ENCODE measurements at regions not wholly inside any gene's neighbourhood (a gene's known extent, or its start where the extent isn't known, plus 50 kb on each side); places are given as distances from the start of the nearest gene placed in this dataset.
"Not testable (repeated sequence)": the region's sequence is repeated elsewhere in the genome, so short reads cannot be mapped to it uniquely, and the experiment has no call there.

DNA sequence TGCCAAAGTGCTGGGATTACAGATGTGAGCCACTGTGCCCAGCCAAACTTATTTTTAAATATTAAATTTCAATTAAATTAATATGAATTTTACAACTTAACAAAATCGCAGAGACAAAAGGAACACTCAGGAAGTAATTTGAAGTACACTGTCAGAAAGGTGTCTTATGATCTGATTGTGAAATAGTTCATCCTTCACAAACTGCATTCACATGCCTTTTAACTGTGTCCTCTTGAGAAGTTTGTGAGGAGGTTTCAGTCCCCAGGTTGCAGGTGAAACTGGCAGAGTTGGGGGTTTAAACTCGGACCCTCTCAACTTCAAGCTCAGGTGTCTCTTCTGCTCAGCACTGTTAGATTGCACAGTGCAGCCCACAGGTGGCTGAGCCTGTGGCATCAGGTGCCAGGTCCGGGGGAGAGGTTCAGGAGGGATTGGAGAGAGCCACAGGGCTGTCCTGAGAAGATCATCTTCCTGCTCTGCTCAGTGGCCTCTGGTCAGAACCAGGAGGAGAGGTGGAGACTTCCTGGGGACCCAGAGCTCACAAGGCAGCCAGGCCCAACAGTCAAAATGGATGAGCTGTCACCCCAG is 152.3 kb upstream of the RAB4A start:
- FAIRE-seq, result no peak

GRCh38 chr1:229119161-229119560 is 151.8 kb upstream of the RAB4A start:
- DNase-seq (ENCODE audit: insufficient read length, low spot score) (no peak), FAIRE-seq (no peak)

More for the DNA sequence above, 152.3 kb upstream of the RAB4A start:
- DNase-seq (ENCODE audit: insufficient read length, low spot score), result no peak

DNA sequence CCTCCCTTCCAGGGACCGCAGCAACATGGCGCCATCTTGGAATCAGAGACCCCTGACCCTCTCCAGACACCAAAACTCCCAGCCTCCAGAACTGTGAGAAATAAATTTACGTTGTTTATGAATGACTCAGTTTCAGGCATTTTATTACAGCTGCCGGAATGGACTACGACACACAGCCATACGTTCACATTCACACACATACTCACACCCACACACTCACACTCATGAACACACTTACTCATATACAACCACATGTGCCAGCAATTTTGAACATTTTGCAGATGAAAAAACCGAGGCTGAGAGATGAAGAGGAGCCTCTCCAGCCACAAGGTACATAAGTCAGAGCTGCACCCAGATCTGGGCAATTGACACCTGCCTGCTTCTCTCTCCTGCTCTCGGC is 151.0 kb upstream of the RAB4A start:
- no peak for DNase-seq (ENCODE audit: insufficient read length, low spot score)
- FAIRE-seq, result no peak

GRCh38 chr1:229121845-229122436 is 149.0 kb upstream of the RAB4A start:
- no peak for DNase-seq (ENCODE audit: insufficient read length, low spot score)
- FAIRE-seq, result no peak

DNA sequence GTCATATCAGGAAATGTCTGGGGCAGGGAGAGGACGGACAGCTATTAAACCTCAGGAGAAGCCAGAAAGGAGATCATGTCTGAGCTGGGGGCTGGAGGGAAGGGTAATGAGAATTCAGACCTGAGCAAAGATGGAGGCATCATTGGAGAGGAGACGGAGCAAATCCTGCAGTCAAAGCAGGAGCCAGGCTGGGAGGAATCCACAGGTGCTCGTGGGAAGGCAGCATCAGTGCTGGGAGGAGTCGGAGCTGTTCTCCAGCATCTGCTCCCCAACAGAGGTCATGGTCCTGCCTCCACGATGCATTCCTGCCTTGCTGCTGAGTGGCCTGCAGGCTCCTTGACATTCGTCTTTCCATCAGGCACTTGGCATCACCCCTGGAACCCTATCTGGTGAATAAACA is 148.3 kb upstream of the RAB4A start:
- DNase-seq (ENCODE audit: insufficient read length, low spot score), result no peak
- no peak for FAIRE-seq

DNA sequence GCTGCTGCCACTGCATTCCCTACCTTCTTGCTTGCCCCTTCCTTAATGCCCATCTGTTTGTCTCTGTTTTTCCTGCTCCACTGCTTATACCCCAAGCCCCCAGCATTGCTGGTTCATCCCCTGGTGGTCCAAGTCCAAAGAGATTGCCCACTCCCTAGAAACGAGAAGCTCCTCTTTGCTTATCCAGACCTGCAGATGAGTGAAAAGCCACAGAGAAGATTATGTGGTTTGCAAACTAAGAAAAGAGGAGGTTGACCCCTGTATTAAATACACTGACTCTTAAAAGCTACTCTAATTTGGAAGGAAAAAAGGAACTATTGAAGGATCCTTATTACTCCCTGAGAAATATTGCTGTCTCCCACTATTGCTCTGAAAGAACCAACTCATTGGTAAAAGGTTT is 146.8 kb upstream of the RAB4A start:
- no peak for FAIRE-seq
- DNase-seq (ENCODE audit: insufficient read length, low spot score), result no peak

GRCh38 chr1:229124520-229125124 is 146.3 kb upstream of the RAB4A start:
- DNase-seq (ENCODE audit: insufficient read length, low spot score), result no peak
- FAIRE-seq, result no peak

DNA sequence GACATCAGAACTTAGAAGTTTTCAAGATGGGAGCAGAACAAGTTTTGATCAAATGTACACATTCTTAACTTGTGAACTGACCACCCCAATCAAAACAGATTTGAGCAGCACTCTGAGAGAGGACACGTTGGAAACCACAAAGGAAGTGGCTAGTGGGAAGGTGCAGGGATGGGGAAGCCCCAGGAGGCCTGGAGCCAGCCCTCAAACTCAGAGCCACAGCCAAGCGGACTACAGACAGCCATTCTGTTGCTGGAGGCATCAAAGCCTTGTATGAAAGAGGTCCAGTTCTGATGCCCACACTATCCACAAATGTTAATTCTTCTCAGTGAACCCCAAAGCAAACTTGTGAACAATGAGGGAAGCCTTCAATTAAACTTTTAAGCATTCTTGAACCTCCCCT is 143.6 kb upstream of the RAB4A start:
- DNase-seq (ENCODE audit: insufficient read length, low spot score) (no peak), FAIRE-seq (peak; percentile 39)

GRCh38 chr1:229128066-229128608 is 142.8 kb upstream of the RAB4A start:
- DNase-seq (ENCODE audit: insufficient read length, low spot score) (no peak), FAIRE-seq (no peak)

- FAIRE-seq (no peak), DNase-seq (ENCODE audit: insufficient read length, low spot score) (no peak)
These were observed 141.4 kb upstream of the RAB4A start for GRCh38 chr1:229129301-229130027.

DNA sequence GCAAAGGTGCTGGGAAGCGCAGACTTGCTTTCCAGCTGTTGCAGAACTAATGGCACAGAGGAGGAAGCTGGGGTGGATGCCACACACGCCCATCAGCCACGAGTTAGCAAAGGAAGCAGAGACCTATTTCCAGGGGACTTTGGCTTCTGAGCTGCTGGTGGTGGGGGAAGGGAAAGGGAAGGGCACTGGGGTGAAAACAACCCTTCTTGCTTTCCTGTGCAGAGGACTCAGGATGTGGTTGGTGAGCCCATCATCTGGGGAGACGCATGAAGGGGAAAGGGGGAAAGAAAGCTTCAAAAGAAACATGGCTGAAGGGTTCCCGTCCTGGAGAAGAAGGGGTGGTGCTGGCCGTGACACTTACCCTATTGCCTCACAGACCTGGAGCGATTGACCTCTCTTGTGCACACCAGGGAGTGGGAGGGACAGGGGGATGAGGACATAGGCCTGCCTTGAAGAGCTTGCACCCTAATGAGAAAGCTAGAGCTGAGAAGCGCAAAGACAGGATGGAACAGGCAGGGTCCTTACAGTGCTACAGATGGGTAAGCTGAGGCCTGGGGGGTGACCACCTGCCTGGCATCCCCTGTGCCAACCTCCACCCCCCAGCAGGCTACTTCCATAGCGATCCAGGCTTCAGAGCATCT is 140.8 kb upstream of the RAB4A start:
- DNase-seq (ENCODE audit: insufficient read length, low spot score), result no peak
- no peak for FAIRE-seq

- FAIRE-seq, result no peak
These were observed 139.4 kb upstream of the RAB4A start for GRCh38 chr1:229131243-229132105.

GRCh38 chr1:229132106-229132443 is 138.8 kb upstream of the RAB4A start:
- no peak for FAIRE-seq
- DNase-seq (ENCODE audit: insufficient read length, low spot score), result no peak

More at GRCh38 chr1:229131243-229132105, 139.4 kb upstream of the RAB4A start:
- DNase-seq (ENCODE audit: insufficient read length, low spot score), result no peak

DNA sequence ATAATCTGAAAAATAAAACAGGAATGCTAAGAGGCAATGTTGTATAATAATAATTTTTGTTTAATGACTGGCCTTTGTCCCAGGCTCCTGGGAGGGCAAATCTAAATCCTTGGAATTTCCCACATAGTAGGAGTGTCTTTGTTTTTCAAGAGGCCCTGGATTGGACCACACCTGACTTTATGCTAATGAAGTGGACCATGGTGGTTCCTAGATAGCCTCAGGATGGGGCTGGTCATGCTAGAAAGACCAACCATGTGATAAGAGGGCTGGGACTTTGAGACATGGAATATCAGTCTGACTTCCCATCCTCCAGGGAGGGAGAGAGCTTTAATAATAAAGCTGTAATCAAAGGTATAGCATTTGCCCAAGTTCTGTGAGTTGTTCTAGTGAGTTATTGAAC is 138.2 kb upstream of the RAB4A start:
- DNase-seq (ENCODE audit: insufficient read length, low spot score) (no peak), FAIRE-seq (no peak)

GRCh38 chr1:229133151-229133550 is 137.8 kb upstream of the RAB4A start:
- DNase-seq (ENCODE audit: insufficient read length, low spot score) (no peak), FAIRE-seq (no peak)

GRCh38 chr1:229133811-229134210 is 137.1 kb upstream of the RAB4A start:
- no peak for DNase-seq (ENCODE audit: insufficient read length, low spot score)
- FAIRE-seq, result no peak

DNA sequence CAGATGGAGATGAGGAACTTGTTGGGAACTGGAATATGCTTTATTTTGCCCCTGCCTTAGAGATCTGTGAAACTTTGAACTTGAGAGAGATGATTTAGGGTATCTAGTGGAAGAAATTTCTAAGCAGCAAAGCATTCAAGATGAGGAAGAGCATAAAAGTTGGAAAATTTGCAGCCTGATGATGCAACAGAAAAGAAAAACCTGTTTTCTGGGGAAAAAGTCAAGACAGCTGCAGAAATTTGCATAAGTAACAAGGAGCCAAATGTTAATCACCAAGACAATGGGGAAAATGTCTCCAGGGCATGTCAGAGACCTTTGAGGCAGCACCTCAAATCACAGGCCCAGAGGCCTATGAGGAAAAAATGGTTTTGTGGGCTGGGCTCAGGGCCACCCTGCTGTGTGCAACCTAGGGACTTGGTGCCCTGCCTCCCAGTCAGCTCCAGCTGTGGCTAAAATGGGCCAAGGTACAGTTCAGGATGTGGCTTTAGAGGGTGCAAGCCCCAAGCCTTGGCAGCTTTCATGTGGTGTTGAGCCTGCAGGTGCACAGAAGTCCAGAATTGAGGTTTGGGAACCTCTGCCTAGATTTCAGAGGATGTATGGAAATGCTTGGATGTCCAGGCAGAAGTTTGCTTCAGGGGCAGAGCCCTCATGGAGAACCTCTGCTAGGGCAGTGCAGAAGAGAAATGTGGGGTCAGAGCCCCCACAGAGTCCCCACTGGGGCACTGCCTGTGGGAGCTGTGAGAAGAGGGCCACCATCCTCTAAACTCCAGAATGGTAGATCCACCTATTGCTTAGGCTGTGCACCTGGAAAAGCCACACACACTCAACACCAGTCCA is 136.3 kb upstream of the RAB4A start:
- DNase-seq (ENCODE audit: insufficient read length, low spot score); FAIRE-seq: not testable (repeated sequence)

DNA sequence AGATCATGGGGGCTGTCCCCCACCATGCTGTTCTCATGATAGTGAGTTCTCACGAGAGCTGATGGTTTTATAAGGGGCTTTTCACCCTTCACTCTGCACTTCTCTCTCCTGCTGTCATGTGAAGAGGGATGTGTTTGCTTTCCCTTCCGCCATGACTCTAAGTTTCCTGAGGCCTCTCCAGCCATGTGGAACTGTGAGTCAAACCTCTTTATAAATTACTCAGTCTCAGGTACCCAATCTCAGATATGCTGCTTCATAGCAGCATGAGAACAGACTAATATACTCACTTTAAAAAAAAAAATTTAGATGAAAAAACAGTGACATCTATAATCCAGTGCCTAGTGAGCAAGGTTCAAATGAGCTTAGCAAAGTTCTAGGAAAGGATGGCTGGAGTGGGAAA is 135.1 kb upstream of the RAB4A start:
- no peak for FAIRE-seq
- DNase-seq (ENCODE audit: insufficient read length, low spot score), result no peak

DNA sequence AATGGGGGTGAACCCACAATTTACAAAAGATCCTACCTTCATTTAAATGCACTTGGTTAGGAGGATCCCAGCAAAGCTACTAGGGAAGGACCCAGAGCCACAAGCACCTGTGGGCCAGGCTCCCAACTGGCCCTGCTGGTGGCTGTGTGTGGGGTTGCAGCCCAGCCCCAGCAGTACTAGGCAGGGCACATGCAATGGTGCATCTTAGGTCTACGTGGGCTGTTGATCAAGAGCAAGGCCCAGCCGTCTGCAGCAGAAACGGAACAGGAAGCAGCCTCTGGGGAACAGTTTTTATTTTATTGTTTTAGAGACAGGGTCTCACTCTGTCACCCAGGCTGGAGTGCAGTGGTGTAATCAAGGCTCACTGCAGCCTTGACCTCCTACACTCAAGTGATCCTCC is 134.1 kb upstream of the RAB4A start:
- FAIRE-seq (no peak), DNase-seq (ENCODE audit: insufficient read length, low spot score) (no peak)

Measured in GM19239 (cell line).